ENCODE measurements at regions not wholly inside any gene's neighbourhood (a gene's known extent, or its start where the extent isn't known, plus 50 kb on each side); places are given as distances from the start of the nearest gene placed in this dataset.

DNA sequence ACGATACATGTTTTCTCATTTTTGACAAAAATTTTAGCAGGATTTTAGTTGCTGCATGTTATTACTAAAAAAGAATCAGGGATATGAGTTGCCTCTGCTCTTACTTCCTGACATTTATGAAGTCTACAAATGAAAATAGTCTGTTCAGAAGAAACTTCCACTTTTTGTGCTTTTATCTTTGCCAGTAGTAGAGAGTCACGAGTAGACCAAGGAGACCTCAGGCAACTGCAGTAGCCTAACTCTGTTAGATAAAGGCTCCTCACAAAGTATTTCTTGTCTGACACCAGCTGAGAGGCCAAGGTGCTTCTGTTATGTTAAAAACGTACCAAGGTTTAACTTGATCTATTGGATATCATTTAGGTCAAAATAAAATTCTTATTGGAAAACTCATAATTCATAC, 333.9 kb downstream of the NR2F1-AS1 start:
- TF ChIP-seq REST (IDR thresholded peaks at IDR 0.05; ENCODE audit: low read depth), result no peak
- no peak for TF ChIP-seq TEAD4 (IDR thresholded peaks at IDR 0.05)
- TF ChIP-seq EGR1 (IDR thresholded peaks at IDR 0.05), result no peak

GRCh38 chr5:93246090-93246855, 334.7 kb downstream of the NR2F1-AS1 start:
- TF ChIP-seq EGR1 (IDR thresholded peaks at IDR 0.05), result no peak
- peak; percentile 73 for TF ChIP-seq REST (IDR thresholded peaks at IDR 0.05; ENCODE audit: low read depth)
- peak; percentile 91 for TF ChIP-seq NFIC (IDR thresholded peaks at IDR 0.05)
- TF ChIP-seq CREB1 (IDR thresholded peaks at IDR 0.05; ENCODE audit: low read depth), result no peak
- peak; percentile 90 for TF ChIP-seq CEBPB (IDR thresholded peaks at IDR 0.05)
- TF ChIP-seq TAF1 (IDR thresholded peaks at IDR 0.05; ENCODE audit: low read depth), result no peak
- TF ChIP-seq TEAD4 (IDR thresholded peaks at IDR 0.05), result peak; percentile 89
- TF ChIP-seq FOXM1 (IDR thresholded peaks at IDR 0.05; ENCODE audit: borderline replicate concordance, low read depth), result peak; percentile 63; the same call in 1 of the 2 replicates
- peak; percentile 7; the same call in 1 of the 2 replicates for TF ChIP-seq RAD21 (IDR thresholded peaks at IDR 0.05; ENCODE audit: low read depth)
- TF ChIP-seq USF1 (IDR thresholded peaks at IDR 0.05), result no peak
- TF ChIP-seq ZBTB7A (IDR thresholded peaks at IDR 0.05; ENCODE audit: low read depth), result no peak
- TF ChIP-seq TCF12 (IDR thresholded peaks at IDR 0.05; ENCODE audit: low read depth), result peak; percentile 84
- peak; percentile 81 for TF ChIP-seq EP300 (IDR thresholded peaks at IDR 0.05; ENCODE audit: borderline replicate concordance)
- TF ChIP-seq MAX (IDR thresholded peaks at IDR 0.05), result peak; percentile 53; the same call in 1 of the 2 replicates
- no peak for TF ChIP-seq YY1 (IDR thresholded peaks at IDR 0.05; ENCODE audit: low read depth)

- no peak for TF ChIP-seq TEAD4 (IDR thresholded peaks at IDR 0.05)
- peak; percentile 54; the same call in 1 of the 2 replicates for TF ChIP-seq NFIC (IDR thresholded peaks at IDR 0.05)
Measured at GRCh38 chr5:93245226-93245625, 335.8 kb downstream of the NR2F1-AS1 start.

GRCh38 chr5:93243481-93243880, 337.5 kb downstream of the NR2F1-AS1 start:
- TF ChIP-seq TCF12 (IDR thresholded peaks at IDR 0.05; ENCODE audit: low read depth) (no peak), CREB1 (IDR thresholded peaks at IDR 0.05; ENCODE audit: low read depth) (no peak), FOXM1 (IDR thresholded peaks at IDR 0.05; ENCODE audit: borderline replicate concordance, low read depth) (no peak), TAF1 (IDR thresholded peaks at IDR 0.05; ENCODE audit: low read depth) (no peak), USF1 (IDR thresholded peaks at IDR 0.05) (no peak), EP300 (IDR thresholded peaks at IDR 0.05; ENCODE audit: borderline replicate concordance) (no peak), RAD21 (IDR thresholded peaks at IDR 0.05; ENCODE audit: low read depth) (no peak), MAX (IDR thresholded peaks at IDR 0.05) (no peak), YY1 (IDR thresholded peaks at IDR 0.05; ENCODE audit: low read depth) (no peak), ZBTB7A (IDR thresholded peaks at IDR 0.05; ENCODE audit: low read depth) (no peak), CEBPB (IDR thresholded peaks at IDR 0.05) (no peak)

DNA sequence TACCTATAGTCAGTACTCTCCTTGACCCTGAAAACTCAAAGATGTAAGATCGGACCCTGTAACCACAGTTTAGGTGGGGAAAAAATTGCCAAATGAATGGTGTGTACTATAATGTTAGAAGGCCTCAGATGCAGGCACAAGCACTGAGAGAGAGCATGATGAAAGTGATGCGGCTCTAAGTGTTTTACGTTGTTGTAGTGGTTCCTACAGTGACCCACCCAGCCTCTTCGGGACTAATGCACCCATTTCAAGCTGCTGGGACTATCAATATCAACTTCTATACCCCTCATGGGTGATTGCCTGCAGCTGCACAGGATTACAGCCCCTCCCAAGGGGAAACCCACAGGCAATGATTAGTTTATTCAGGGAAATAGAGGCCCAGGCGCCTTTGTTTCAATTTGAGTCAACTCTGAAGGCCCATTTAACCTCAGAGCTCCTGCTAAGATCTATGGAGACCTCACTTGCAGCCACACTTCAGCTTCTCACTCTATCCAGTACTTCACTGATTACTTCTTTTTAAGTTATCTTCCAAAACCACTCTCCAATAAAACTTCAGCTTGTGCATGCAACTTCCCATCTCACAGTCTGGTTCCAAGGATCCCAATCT, 340.7 kb downstream of the NR2F1-AS1 start:
- TF ChIP-seq TEAD4 (IDR thresholded peaks at IDR 0.05), result no peak
- no peak for TF ChIP-seq YY1 (IDR thresholded peaks at IDR 0.05; ENCODE audit: low read depth)
- no peak for TF ChIP-seq TAF1 (IDR thresholded peaks at IDR 0.05; ENCODE audit: low read depth)
- TF ChIP-seq CEBPB (IDR thresholded peaks at IDR 0.05), result no peak
- no peak for TF ChIP-seq ZBTB7A (IDR thresholded peaks at IDR 0.05; ENCODE audit: low read depth)
- no peak for TF ChIP-seq FOXM1 (IDR thresholded peaks at IDR 0.05; ENCODE audit: borderline replicate concordance, low read depth)
- TF ChIP-seq EGR1 (IDR thresholded peaks at IDR 0.05), result no peak
- TF ChIP-seq CREB1 (IDR thresholded peaks at IDR 0.05; ENCODE audit: low read depth), result no peak
- TF ChIP-seq USF1 (IDR thresholded peaks at IDR 0.05), result no peak
- no peak for TF ChIP-seq TCF12 (IDR thresholded peaks at IDR 0.05; ENCODE audit: low read depth)
- no peak for TF ChIP-seq RAD21 (IDR thresholded peaks at IDR 0.05; ENCODE audit: low read depth)
- TF ChIP-seq REST (IDR thresholded peaks at IDR 0.05; ENCODE audit: low read depth), result no peak
- TF ChIP-seq NFIC (IDR thresholded peaks at IDR 0.05), result no peak
- no peak for TF ChIP-seq EP300 (IDR thresholded peaks at IDR 0.05; ENCODE audit: borderline replicate concordance)
- no peak for TF ChIP-seq MAX (IDR thresholded peaks at IDR 0.05)
